GM12864 (cell line): ENCODE measurements at regions not wholly inside any gene's neighbourhood (a gene's known extent, or its start where the extent isn't known, plus 50 kb on each side); places are given as distances from the start of the nearest gene placed in this dataset.

Experiments
- DNase-seq: peaks from one replicate; pipeline ENCODE4 v3.0.0-alpha.2; 2011; ENCODE audit warnings: low read depth
- H3K4me3 ChIP-seq: 2 replicates; pipeline ENCODE4 v1.5.1; 2011; ENCODE audit warnings: mild to moderate bottlenecking, low read depth, low read length, control low read depth
- CTCF ChIP-seq: IDR thresholded peaks from 2 replicates; pipeline ENCODE4 v1.5.1; 2011; ENCODE audit warnings: low read depth, mild to moderate bottlenecking, moderate library complexity, low read length, control low read depth, inconsistent platforms; ENCODE audit errors: missing control alignments

GRCh38 chr18:78861116-78861515, 118.5 kb upstream of the SALL3 start:
- no peak overlapping the region for H3K4me3 ChIP-seq
- no peak for DNase-seq
- no peak for TF ChIP-seq CTCF

GRCh38 chr18:78861706-78862105, 117.9 kb upstream of the SALL3 start:
- TF ChIP-seq CTCF: no peak
- DNase-seq: no peak
- no peak overlapping the region for H3K4me3 ChIP-seq

- no peak for TF ChIP-seq CTCF
Observed at GRCh38 chr18:78862395-78862794, 117.2 kb upstream of the SALL3 start.

GRCh38 chr18:78865056-78865598, 114.5 kb upstream of the SALL3 start:
- TF ChIP-seq CTCF: no peak
- DNase-seq: no peak
- no peak overlapping the region for H3K4me3 ChIP-seq

More at GRCh38 chr18:78862395-78862794, 117.2 kb upstream of the SALL3 start:
- no peak overlapping the region for H3K4me3 ChIP-seq
- no peak for DNase-seq

GRCh38 chr18:78865771-78866310, 113.8 kb upstream of the SALL3 start:
- TF ChIP-seq CTCF: no peak
- DNase-seq: no peak
- no peak overlapping the region for H3K4me3 ChIP-seq

- H3K4me3 ChIP-seq: no peak overlapping the region
- no peak for TF ChIP-seq CTCF
- no peak for DNase-seq
Observed at GRCh38 chr18:78867131-78867530, 112.5 kb upstream of the SALL3 start.

GRCh38 chr18:78868330-78869316, 111.0 kb upstream of the SALL3 start:
- H3K4me3 ChIP-seq: no peak overlapping the region
- no peak for TF ChIP-seq CTCF
- DNase-seq: no peak
